Trophoblast cell (in vitro differentiated cells and primary cell): ENCODE measurements at regions not wholly inside any gene's neighbourhood (a gene's known extent, or its start where the extent isn't known, plus 50 kb on each side); places are given as distances from the start of the nearest gene placed in this dataset.

ENCODE experiments used
- DNase-seq, 2 donors: peaks; one replicate each; pipeline ENCODE4 v3.0.0-alpha.2; 2016
- H2AFZ ChIP-seq: 2 replicates; pipeline ENCODE4 v1.6.1; 2013; ENCODE audit warnings: low read length, moderate library complexity, mild to moderate bottlenecking; ENCODE audit not compliant: insufficient read depth, poor library complexity
- H2AK5ac ChIP-seq: 2 replicates; pipeline ENCODE4 v1.6.1; 2013; ENCODE audit warnings: mild to moderate bottlenecking, low read length
- H2BK120ac ChIP-seq: 2 replicates; pipeline ENCODE4 v1.6.1; 2013; ENCODE audit warnings: low read length, mild to moderate bottlenecking, moderate library complexity; ENCODE audit not compliant: insufficient read depth, poor library complexity
- H2BK12ac ChIP-seq: 2 replicates; pipeline ENCODE4 v1.6.1; 2013; ENCODE audit warnings: mild to moderate bottlenecking, low read length, moderate library complexity
- H2BK5ac ChIP-seq: 2 replicates; pipeline ENCODE4 v1.6.1; 2013; ENCODE audit warnings: low read length, low read depth, moderate library complexity, mild to moderate bottlenecking; ENCODE audit not compliant: poor library complexity
- H3K14ac ChIP-seq: 2 replicates; pipeline ENCODE4 v1.6.1; 2013; ENCODE audit warnings: mild to moderate bottlenecking, low read length
- H3K18ac ChIP-seq: 2 replicates; pipeline ENCODE4 v1.6.1; 2013; ENCODE audit warnings: mild to moderate bottlenecking, low read length
- H3K23ac ChIP-seq: 2 replicates; pipeline ENCODE4 v1.6.1; 2013; ENCODE audit warnings: low read length
- H3K27ac ChIP-seq: 2 replicates; pipeline ENCODE4 v1.5.1; 2013; ENCODE audit warnings: low read depth, mild to moderate bottlenecking, inconsistent platforms, low read length, moderate library complexity
- H3K27me3 ChIP-seq: 2 replicates; pipeline ENCODE4 v1.6.1; 2013; ENCODE audit warnings: inconsistent platforms, mild to moderate bottlenecking, low read length, moderate library complexity; ENCODE audit not compliant: insufficient read depth
- H3K36me3 ChIP-seq, 2 experiments: 1 replicate in 1 of 2; 2 replicates in 1 of 2; pipeline ENCODE4 v1.6.1; 2013; ENCODE audit warnings: low read length in 2 of 2, mild to moderate bottlenecking in 2 of 2, moderate library complexity in 1 of 2; ENCODE audit not compliant: insufficient read depth in 2 of 2, control insufficient read depth in 1 of 2
- H3K4ac ChIP-seq: 2 replicates; pipeline ENCODE4 v1.6.1; 2013; ENCODE audit warnings: low read depth, mild to moderate bottlenecking, low read length, moderate library complexity
- H3K4me1 ChIP-seq, 2 experiments: 1 replicate in 1 of 2; 2 replicates in 1 of 2; pipeline ENCODE4 v1.6.1; 2013; ENCODE audit warnings: low read length in 2 of 2, mild to moderate bottlenecking in 2 of 2, moderate library complexity in 1 of 2; ENCODE audit not compliant: insufficient read depth in 2 of 2, control insufficient read depth in 1 of 2
- H3K4me2 ChIP-seq: 2 replicates; pipeline ENCODE4 v1.6.1; 2013; ENCODE audit warnings: inconsistent platforms, mild to moderate bottlenecking, low read length, moderate library complexity
- H3K4me3 ChIP-seq: 2 replicates; pipeline ENCODE4 v1.5.1; 2013; ENCODE audit warnings: mild to moderate bottlenecking, low read depth, low read length, inconsistent platforms
- H3K79me1 ChIP-seq: one replicate; pipeline ENCODE4 v1.6.1; 2013; ENCODE audit warnings: low read length
- H3K79me2 ChIP-seq: 2 replicates; pipeline ENCODE4 v1.6.1; 2013; ENCODE audit warnings: low read length, mild to moderate bottlenecking; ENCODE audit not compliant: control insufficient read depth, insufficient read depth, poor library complexity
- H3K9ac ChIP-seq: 2 replicates; pipeline ENCODE4 v1.6.1; 2013; ENCODE audit warnings: mild to moderate bottlenecking, low read length
- H3K9me3 ChIP-seq: 2 replicates; pipeline ENCODE4 v1.6.1; 2013; ENCODE audit warnings: low read depth, mild to moderate bottlenecking, control low read depth, inconsistent platforms, low read length; ENCODE audit not compliant: insufficient read depth
- H4K12ac ChIP-seq: 2 replicates; pipeline ENCODE4 v1.6.1; 2013; ENCODE audit warnings: low read depth, mild to moderate bottlenecking, low read length, moderate library complexity
- H4K8ac ChIP-seq: 2 replicates; pipeline ENCODE4 v1.6.1; 2013; ENCODE audit warnings: low read depth, mild to moderate bottlenecking, low read length, moderate library complexity
- H4K91ac ChIP-seq: one replicate; pipeline ENCODE4 v1.6.1; 2013; ENCODE audit warnings: low read depth, mild to moderate bottlenecking, low read length, moderate library complexity
- WGBS: extraction: QIAGEN DNeasy Blood & Tissue Kit; methylation state at CpG from one replicate; pipeline ENCODE4 v1.1.7; 2013; ENCODE audit warnings: missing lambda C conversion rate; ENCODE audit not compliant: insufficient read length, insufficient coverage; ENCODE audit errors: extremely low coverage; 5-methylcytosine and 5-hydroxymethylcytosine counted together

- H3K4me2 ChIP-seq: no peak overlapping the region
- WGBS: no CpG with 5 or more reads among the region's 1 CpG
- no peaks in the 10 kb centered on the region for H3K4me1 ChIP-seq
These were observed 818.2 kb downstream of the SATB2 start for GRCh38 chr2:198639580-198639979.

GRCh38 chr2:198638577-198638976 lies 819.2 kb downstream of the SATB2 start:
- H3K27me3 ChIP-seq: no peaks in the 10 kb centered on the region
- H3K36me3 ChIP-seq: no peaks in the 10 kb centered on the region
- no CpG with 5 or more reads among the region's 3 CpGs for WGBS
- H2AK5ac ChIP-seq: no peak overlapping the region
- H2AFZ ChIP-seq: no peak overlapping the region
- H3K79me1 ChIP-seq: no peaks in the 10 kb centered on the region
- no peak overlapping the region for H3K4me3 ChIP-seq
- H3K79me2 ChIP-seq: no peaks in the 10 kb centered on the region
- H4K91ac ChIP-seq: no peak overlapping the region
- no peaks in the 10 kb centered on the region for H3K4me1 ChIP-seq
- no peak overlapping the region for H3K4me2 ChIP-seq
- H3K23ac ChIP-seq: no peak overlapping the region
- no peak for DNase-seq
- no peak overlapping the region for H4K8ac ChIP-seq
- H3K9ac ChIP-seq: no peak overlapping the region
- H3K27ac ChIP-seq: no peak overlapping the region
- no peak overlapping the region for H2BK5ac ChIP-seq
- H2BK120ac ChIP-seq: no peak overlapping the region
- H3K18ac ChIP-seq: no peak overlapping the region
- no peaks in the 10 kb centered on the region for H3K9me3 ChIP-seq
- no peak overlapping the region for H3K4ac ChIP-seq
- no peak overlapping the region for H3K14ac ChIP-seq
- H2BK12ac ChIP-seq: no peak overlapping the region
- no peak overlapping the region for H4K12ac ChIP-seq

More at GRCh38 chr2:198639580-198639979, 818.2 kb downstream of the SATB2 start:
- H2AFZ ChIP-seq: no peak overlapping the region
- H3K9ac ChIP-seq: no peak overlapping the region
- H2BK5ac ChIP-seq: no peak overlapping the region
- no peak overlapping the region for H3K23ac ChIP-seq
- H3K18ac ChIP-seq: no peak overlapping the region
- H3K4ac ChIP-seq: no peak overlapping the region
- no peaks in the 10 kb centered on the region for H3K9me3 ChIP-seq
- H4K91ac ChIP-seq: no peak overlapping the region
- no peak overlapping the region for H4K8ac ChIP-seq
- no peak overlapping the region for H3K4me3 ChIP-seq
- no peak overlapping the region for H3K27ac ChIP-seq
- H3K79me2 ChIP-seq: no peaks in the 10 kb centered on the region
- DNase-seq: no peak
- no peak overlapping the region for H2BK12ac ChIP-seq
- no peak overlapping the region for H4K12ac ChIP-seq
- H2BK120ac ChIP-seq: no peak overlapping the region
- no peaks in the 10 kb centered on the region for H3K27me3 ChIP-seq
- H3K14ac ChIP-seq: no peak overlapping the region
- H3K36me3 ChIP-seq: no peaks in the 10 kb centered on the region
- no peak overlapping the region for H2AK5ac ChIP-seq
- H3K79me1 ChIP-seq: no peaks in the 10 kb centered on the region

GRCh38 chr2:198630384-198630783 lies 826.0 kb downstream of the PLCL1 start:
- no peaks in the 10 kb centered on the region for H3K36me3 ChIP-seq
- H3K79me1 ChIP-seq: no peaks in the 10 kb centered on the region
- H3K4me1 ChIP-seq: no peaks in the 10 kb centered on the region
- H2AFZ ChIP-seq: no peak overlapping the region
- H3K23ac ChIP-seq: no peak overlapping the region
- no peak overlapping the region for H4K91ac ChIP-seq
- no peak overlapping the region for H4K12ac ChIP-seq
- H4K8ac ChIP-seq: no peak overlapping the region
- no peaks in the 10 kb centered on the region for H3K9me3 ChIP-seq
- H2BK5ac ChIP-seq: no peak overlapping the region
- no peak overlapping the region for H3K9ac ChIP-seq
- no peak overlapping the region for H2BK12ac ChIP-seq
- no peak overlapping the region for H3K18ac ChIP-seq
- H2AK5ac ChIP-seq: no peak overlapping the region
- WGBS: no CpG with 5 or more reads among the region's 3 CpGs
- H3K14ac ChIP-seq: no peak overlapping the region
- no peak overlapping the region for H3K4me2 ChIP-seq
- DNase-seq: no peak
- no peaks in the 10 kb centered on the region for H3K27me3 ChIP-seq
- no peak overlapping the region for H2BK120ac ChIP-seq
- H3K27ac ChIP-seq: no peak overlapping the region
- H3K79me2 ChIP-seq: no peaks in the 10 kb centered on the region
- H3K4me3 ChIP-seq: no peak overlapping the region
- H3K4ac ChIP-seq: no peak overlapping the region

GRCh38 chr2:198628596-198628995 lies 824.2 kb downstream of the PLCL1 start:
- H3K14ac ChIP-seq: no peak overlapping the region

More at GRCh38 chr2:198628596-198628995, 824.2 kb downstream of the PLCL1 start:
- Histone ChIP-seq H3K18ac (no peak overlapping the region), H2BK120ac (no peak overlapping the region), H3K27ac (no peak overlapping the region), H4K8ac (no peak overlapping the region), H3K4ac (no peak overlapping the region), H2AFZ (no peak overlapping the region), H3K4me2 (no peak overlapping the region), H2BK12ac (no peak overlapping the region), H2BK5ac (no peak overlapping the region), H3K79me2 (no peaks in the 10 kb centered on the region), H3K79me1 (no peaks in the 10 kb centered on the region), H3K36me3 (no peaks in the 10 kb centered on the region), H3K4me1 (no peaks in the 10 kb centered on the region), H4K12ac (no peak overlapping the region), H3K4me3 (no peak overlapping the region), H3K9me3 (no peaks in the 10 kb centered on the region), H3K27me3 (no peaks in the 10 kb centered on the region), H4K91ac (no peak overlapping the region), H3K9ac (no peak overlapping the region), H2AK5ac (no peak overlapping the region), H3K23ac (no peak overlapping the region)
- no peak for DNase-seq
- WGBS: no CpG with 5 or more reads among the region's 2 CpGs
